Fibroblast of lung (primary cell): ENCODE measurements at regions not wholly inside any gene's neighbourhood (a gene's known extent, or its start where the extent isn't known, plus 50 kb on each side); places are given as distances from the start of the nearest gene placed in this dataset.

Experiments used
- CTCF ChIP-seq, 2 donors: IDR thresholded peaks in 1 of 2; conservative IDR thresholded peaks in 1 of 2; 1 replicate in 1 of 2; 2 replicates in 1 of 2; pipeline ENCODE4 v1.5.1; 2011 to 2012; ENCODE audit warnings: low read length in 2 of 2, control low read depth in 1 of 2, inconsistent platforms in 1 of 2, low read depth in 1 of 2, mild to moderate bottlenecking in 1 of 2
- EZH2 ChIP-seq: IDR thresholded peaks from 2 replicates; pipeline ENCODE4 v1.5.1; 2012; ENCODE audit warnings: low read length, control low read depth, mild to moderate bottlenecking; ENCODE audit errors: missing control alignments

GRCh38 chr1:93738075-93738622, 56.5 kb upstream of the BCAR3 start:
- TF ChIP-seq CTCF (conservative IDR thresholded peaks at IDR 0.05 in 1 of 2, IDR thresholded peaks at IDR 0.05 in 1 of 2; ENCODE audit: low read depth in 1 of 2, low read length in 2 of 2) (no peak), EZH2 (no peak)
